Endothelial cell of umbilical vein (primary cell): ENCODE measurements at regions not wholly inside any gene's neighbourhood (a gene's known extent, or its start where the extent isn't known, plus 50 kb on each side); places are given as distances from the start of the nearest gene placed in this dataset.

Source experiments
- BruUV-seq: library from RNA; stranded (reverse); fragments of 400-500 nt; replicated peaks from 2 replicates; lab custom pipeline; 2021; lab: Mats Ljungman, UMichigan
- CTCF ChIA-PET: fragments of 300-600, 350-600 bp; sonication (Branson Sonifier 250); formaldehyde crosslinking; loops from one replicate; lab custom pipeline; 2021; ENCODE audit warnings: antibody characterized with exemption, inconsistent platforms; lab: Charles Lee
- POLR2A ChIA-PET: fragments of 300-600, 350-600 bp; sonication (Branson Sonifier 250); formaldehyde crosslinking; loops from one replicate; lab custom pipeline; 2021; ENCODE audit warnings: antibody characterized with exemption, inconsistent platforms; lab: Charles Lee
- DNase-seq: peaks from one replicate; pipeline ENCODE4 v3.0.0-alpha.2; 2011; ENCODE audit warnings: low read depth, low spot score
- FAIRE-seq: peaks from 2 replicates; lab custom pipeline; 2011; peaks lifted over from hg19 to GRCh38; lab: Jason Lieb, UNC
- H2AFZ ChIP-seq: 2 replicates; pipeline ENCODE4 v1.6.0; 2012; ENCODE audit warnings: low read depth, low read length, control low read depth, inconsistent platforms
- H3K27ac ChIP-seq: 2 replicates; pipeline ENCODE4 v1.5.1; 2011; ENCODE audit warnings: low read depth, mild to moderate bottlenecking, control low read depth, low read length, moderate library complexity; ENCODE audit not compliant: insufficient read depth
- H3K27me3 ChIP-seq, 2 experiments: 2 replicates each; pipeline versions ENCODE4 v1.6.0 to v1.6.1; 2011; ENCODE audit warnings: low read length in 2 of 2, mixed read lengths in 1 of 2; ENCODE audit not compliant: control insufficient read depth in 2 of 2, insufficient read depth in 2 of 2
- H3K36me3 ChIP-seq, 2 experiments: 2 replicates in 1 of 2; 3 replicates in 1 of 2; pipeline ENCODE4 v1.5.1; 2011; ENCODE audit warnings: low read length in 2 of 2, mild to moderate bottlenecking in 1 of 2, moderate library complexity in 1 of 2; ENCODE audit not compliant: control insufficient read depth in 2 of 2, insufficient read depth in 2 of 2; ENCODE audit errors: extremely low read depth in 1 of 2
- H3K4me1 ChIP-seq: 3 replicates; pipeline ENCODE4 v1.5.1; 2011; ENCODE audit warnings: mild to moderate bottlenecking, low read length; ENCODE audit not compliant: control insufficient read depth, insufficient read depth; ENCODE audit errors: extremely low read depth
- H3K4me2 ChIP-seq: 2 replicates; pipeline ENCODE4 v1.6.1; 2011; ENCODE audit warnings: low read length, control low read depth, mixed read lengths; ENCODE audit not compliant: insufficient read depth
- H3K4me3 ChIP-seq, 3 experiments: fragments of 200-600 bp in 1 of 3; sonication (generic), shearing (Covaris generic) in 1 of 3; replicated peaks in 1 of 3; 2 replicates each; pipeline ENCODE4 v1.5.1; 2011 to 2016; ENCODE audit warnings: control low read depth in 3 of 3, low read length in 3 of 3, mild to moderate bottlenecking in 2 of 3, inconsistent platforms in 1 of 3, low read depth in 1 of 3, moderate library complexity in 1 of 3; ENCODE audit not compliant: insufficient read depth in 1 of 3
- H3K79me2 ChIP-seq: 2 replicates; pipeline ENCODE4 v1.6.0; 2012; ENCODE audit warnings: low read length, inconsistent platforms; ENCODE audit not compliant: control insufficient read depth, insufficient read depth
- H3K9ac ChIP-seq: replicated peaks from 2 replicates; pipeline ENCODE3; 2011; ENCODE audit warnings: low read length, control low read depth; ENCODE audit not compliant: insufficient read depth; ENCODE audit errors: extremely low read depth
- H3K9me1 ChIP-seq: replicated peaks from 3 replicates; pipeline ENCODE4 v1.6.0; 2011; ENCODE audit warnings: mild to moderate bottlenecking, low read length; ENCODE audit not compliant: control insufficient read depth, insufficient read depth; ENCODE audit errors: extremely low read depth
- H3K9me3 ChIP-seq: replicated peaks from 2 replicates; pipeline ENCODE4 v1.5.1; 2012; ENCODE audit warnings: low read length, inconsistent platforms; ENCODE audit not compliant: control insufficient read depth, insufficient read depth
- H4K20me1 ChIP-seq: replicated peaks from 2 replicates; pipeline ENCODE3; 2011; ENCODE audit warnings: mild to moderate bottlenecking, low read length; ENCODE audit not compliant: control insufficient read depth, insufficient read depth; ENCODE audit errors: extremely low read depth
- CTCF ChIP-seq, 2 donors: IDR thresholded peaks; 1 replicate in 1 of 2; 2 replicates in 1 of 2; pipeline ENCODE4 v1.5.1; 2011; ENCODE audit warnings: low read length in 2 of 2, mild to moderate bottlenecking in 2 of 2, moderate library complexity in 2 of 2, control low read depth in 1 of 2, inconsistent platforms in 1 of 2, low read depth in 1 of 2; ENCODE audit not compliant: insufficient read depth in 1 of 2; ENCODE audit errors: extremely low read depth in 1 of 2
- EZH2 ChIP-seq: IDR thresholded peaks from 2 replicates; pipeline ENCODE4 v1.6.1; 2012; ENCODE audit warnings: borderline replicate concordance, low read depth, mild to moderate bottlenecking, moderate library complexity, low read length, inconsistent platforms; ENCODE audit not compliant: severe bottlenecking
- FOS ChIP-seq: IDR thresholded peaks from 2 replicates; pipeline ENCODE4 v1.6.1; 2011; ENCODE audit warnings: mild to moderate bottlenecking, low read length, moderate library complexity, borderline replicate concordance; ENCODE audit not compliant: insufficient read depth
- GATA2 ChIP-seq: IDR thresholded peaks from 2 replicates; pipeline ENCODE4 v1.7.0; 2011; ENCODE audit warnings: low read depth, mild to moderate bottlenecking, moderate library complexity, mixed read lengths, low read length; ENCODE audit not compliant: insufficient read length, insufficient read depth
- JUN ChIP-seq: IDR thresholded peaks from 2 replicates; pipeline ENCODE4 v1.6.1; 2011; ENCODE audit warnings: borderline replicate concordance, low read depth; ENCODE audit not compliant: insufficient read length, insufficient read depth
- MAX ChIP-seq: IDR thresholded peaks from 2 replicates; pipeline ENCODE4 v1.6.1; 2011; ENCODE audit not compliant: insufficient read depth, insufficient read length
- MYC ChIP-seq: IDR thresholded peaks from one replicate; pipeline ENCODE4 v1.6.1; 2011; ENCODE audit warnings: mild to moderate bottlenecking, low read depth, low read length
- POLR2A ChIP-seq: IDR thresholded peaks from 2 replicates; pipeline ENCODE4 v1.6.1; 2012; ENCODE audit warnings: low read depth, mild to moderate bottlenecking, control low read depth, low read length
- POLR2AphosphoS5 ChIP-seq: IDR thresholded peaks from 2 replicates; pipeline ENCODE4 v1.6.1; 2012; ENCODE audit warnings: low read depth, mild to moderate bottlenecking, control low read depth, low read length, moderate library complexity; ENCODE audit not compliant: insufficient read depth
- dilution Hi-C: fragments of 300-500 bp; cut with MboI; formaldehyde crosslinking; loops from one replicate; pipeline ENCODE4 v1.15.0; 2019; ENCODE audit warnings: low sequenced_read_pairs; ENCODE audit not compliant: extremely low pct_ligation_motif_present
- intact Hi-C: fragments of 100-400 bp; cut with micrococcal nuclease; formaldehyde crosslinking; loops from one replicate; pipeline ENCODE4 v1.10.0; 2022

GRCh38 chr3:134729649-134730048, 65.4 kb upstream of the EPHB1 start:
- ChIA-PET POLR2A (no interaction called here), CTCF (interaction anchor here (1.2 kb wide), 1 partner anchor 26 kb away, joined by 3 read pairs; no protein-coding TSS in a partner anchor)
- no peak overlapping the region for H3K9ac ChIP-seq
- peaks cover 3 to 11% of the 10 kb centered on the region in 2 experiments for H3K27me3 ChIP-seq
- no peaks in the 10 kb centered on the region for H4K20me1 ChIP-seq
- no peaks in the 10 kb centered on the region for H3K4me1 ChIP-seq
- dilution Hi-C loops: no loop called here
- no TSS peak for BruUV-seq
- no peak overlapping the region for H2AFZ ChIP-seq
- intact Hi-C loops: no loop called here
- DNase-seq (no peak), FAIRE-seq (no peak)
- H3K36me3 ChIP-seq: no peaks in the 10 kb centered on the region
- H3K4me2 ChIP-seq: no peak overlapping the region
- H3K4me3 ChIP-seq: no peak overlapping the region
- H3K79me2 ChIP-seq: no peaks in the 10 kb centered on the region
- no peaks in the 10 kb centered on the region for H3K9me3 ChIP-seq
- no peak overlapping the region for H3K27ac ChIP-seq
- no peaks in the 10 kb centered on the region for H3K9me1 ChIP-seq
- TF ChIP-seq FOS: no peak
- TF ChIP-seq POLR2AphosphoS5: no peak
- no peak for TF ChIP-seq CTCF (IDR thresholded peaks at IDR 0.05; ENCODE audit: extremely low read depth in 1 of 2, insufficient read depth in 1 of 2, low read depth in 1 of 2, low read length in 2 of 2)
- no peak for TF ChIP-seq MYC
- no peak for TF ChIP-seq POLR2A
- no peak for TF ChIP-seq EZH2
- no peak for TF ChIP-seq JUN
- no peak for TF ChIP-seq GATA2
- TF ChIP-seq MAX: no peak
